HG02852 (cell line): ENCODE measurements at regions not wholly inside any gene's neighbourhood (a gene's known extent, or its start where the extent isn't known, plus 50 kb on each side); places are given as distances from the start of the nearest gene placed in this dataset.
"Not testable (repeated sequence)": the region's sequence is repeated elsewhere in the genome, so short reads cannot be mapped to it uniquely, and the experiment has no call there.

Source experiments
- ATAC-seq: cut with Tn5 transposase; IDR thresholded peaks from one replicate; pipeline ENCODE4 v1.9.1; 2021; ENCODE audit warnings: mild to moderate bottlenecking, moderate library complexity; ENCODE audit not compliant: unreplicated experiment

DNA sequence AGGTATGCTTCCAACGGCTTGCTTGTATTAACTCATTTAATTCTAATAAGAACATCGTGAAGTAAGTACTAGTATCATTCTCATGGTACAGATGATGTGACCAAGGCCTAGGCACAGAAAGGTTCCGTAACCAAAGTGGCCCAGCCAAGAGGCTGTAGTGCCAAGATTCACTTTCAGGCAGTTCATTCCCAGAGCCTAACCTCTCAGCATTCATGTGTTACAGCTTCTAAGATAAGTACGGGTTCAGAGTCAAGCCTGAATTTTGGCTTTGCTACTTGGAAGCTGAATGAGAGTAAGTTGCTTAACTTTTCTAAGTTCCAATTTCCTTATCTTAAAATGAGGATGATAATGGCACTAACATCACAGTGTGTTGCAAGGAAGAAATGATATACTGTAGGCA, 379.9 kb downstream of the AEBP2 start:
- no peak for ATAC-seq

DNA sequence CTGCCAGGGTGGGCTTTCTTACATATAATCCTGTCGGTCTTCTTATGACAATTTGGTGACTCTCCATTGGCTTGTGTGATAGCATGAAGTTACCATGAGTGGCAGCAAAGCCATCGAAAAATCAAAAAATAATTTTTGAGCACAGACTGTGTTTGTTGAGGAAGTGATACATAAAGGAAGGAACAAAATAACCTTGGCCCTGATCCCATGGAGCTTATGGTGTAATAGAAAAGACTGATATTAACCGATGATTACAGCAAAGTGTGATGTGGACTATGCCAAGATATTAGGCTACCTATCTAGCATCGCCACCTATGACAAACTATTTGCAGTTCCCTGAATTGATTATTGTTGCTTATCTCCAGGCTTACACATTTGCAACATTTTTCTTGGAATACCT, 383.2 kb downstream of the AEBP2 start:
- ATAC-seq: no peak

- ATAC-seq: not testable (repeated sequence)
These were observed 384.0 kb downstream of the AEBP2 start for GRCh38 chr12:19823326-19823725.

GRCh38 chr12:19826980-19827550, 387.8 kb downstream of the AEBP2 start:
- no peak for ATAC-seq

GRCh38 chr12:19829100-19829853, 390.0 kb downstream of the AEBP2 start:
- no peak for ATAC-seq

DNA sequence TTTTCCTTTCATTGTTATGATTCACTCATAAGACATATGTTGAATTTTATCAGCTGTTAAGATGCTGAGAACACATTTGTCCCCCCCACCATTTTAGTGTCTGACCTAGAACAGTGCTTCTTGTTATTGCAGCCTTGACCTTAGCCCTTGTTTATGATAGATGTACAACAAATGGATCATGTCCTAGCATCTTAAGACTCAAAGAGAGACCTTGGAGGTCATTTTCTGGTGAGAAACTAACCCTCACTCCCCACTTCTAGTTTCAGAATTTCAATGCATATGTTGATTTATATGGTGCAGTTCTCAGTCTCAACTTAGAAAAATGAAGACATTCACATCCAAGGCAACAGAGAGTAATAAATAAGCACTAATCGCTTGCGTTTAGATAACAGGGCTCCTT, 391.2 kb downstream of the AEBP2 start:
- no peak for ATAC-seq

DNA sequence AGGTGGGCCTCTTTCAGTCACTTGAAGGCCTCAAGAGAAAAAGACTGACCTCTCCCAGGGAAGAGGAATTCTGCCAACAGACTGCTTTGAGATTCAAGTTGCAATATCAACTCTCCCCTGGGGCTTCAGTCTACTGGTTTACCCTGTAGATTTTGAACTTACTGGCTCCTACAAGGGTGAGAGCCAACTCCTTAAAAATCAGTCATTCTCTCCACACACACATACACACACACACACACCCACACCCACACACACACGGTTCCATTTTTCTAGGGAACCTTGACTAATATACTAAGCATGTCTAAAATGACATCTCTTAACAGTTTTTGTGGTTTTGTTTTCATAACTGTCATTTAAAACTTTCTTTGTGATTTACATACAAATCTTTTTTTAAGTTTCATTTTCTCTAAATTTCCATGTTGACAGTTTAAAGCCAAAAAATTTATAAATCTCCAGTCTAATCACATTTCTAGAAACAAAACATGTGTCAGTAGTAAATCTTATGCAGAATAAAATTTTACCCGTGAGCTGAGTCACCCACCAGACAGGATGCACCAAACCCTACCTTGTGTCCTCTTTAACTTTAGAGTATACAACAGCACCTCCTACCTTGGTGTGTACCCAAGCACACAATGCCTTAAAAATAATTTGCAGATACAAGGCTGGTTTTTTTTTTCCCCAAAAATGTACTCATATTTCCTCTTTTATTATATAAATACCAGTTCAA, 394.6 kb downstream of the AEBP2 start:
- ATAC-seq: no peak

- no peak for ATAC-seq
These were observed 395.3 kb downstream of the AEBP2 start for GRCh38 chr12:19834592-19834991.

GRCh38 chr12:19836056-19836455, 396.8 kb downstream of the AEBP2 start:
- no peak for ATAC-seq

- ATAC-seq: no peak
These were observed 397.2 kb downstream of the AEBP2 start for GRCh38 chr12:19836456-19836855.

GRCh38 chr12:19837543-19837942, 398.3 kb downstream of the AEBP2 start:
- no peak for ATAC-seq

GRCh38 chr12:19841451-19841850, 402.2 kb downstream of the AEBP2 start:
- ATAC-seq: no peak

- no peak for ATAC-seq
These were observed 402.8 kb downstream of the AEBP2 start for GRCh38 chr12:19842116-19842515.

GRCh38 chr12:19844224-19844623, 404.9 kb downstream of the AEBP2 start:
- ATAC-seq: no peak

DNA sequence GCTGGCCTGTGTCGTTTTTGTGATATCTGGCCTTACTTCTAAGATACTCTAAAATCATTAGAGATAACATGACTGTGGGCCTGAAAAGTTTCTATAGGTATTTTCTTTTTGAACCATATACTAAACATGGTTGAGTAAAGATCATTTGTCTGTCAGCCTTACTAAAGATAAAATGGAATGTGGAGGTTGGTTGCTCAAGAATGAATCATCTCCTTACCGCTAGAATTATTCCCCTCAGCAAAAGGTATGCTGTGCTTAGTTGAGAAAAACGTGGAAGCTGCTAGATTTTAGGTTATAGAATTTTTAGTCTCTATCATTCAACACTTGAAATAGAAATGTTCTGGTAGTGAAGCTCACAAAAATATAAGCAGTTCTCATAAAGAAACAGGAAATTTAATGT, 407.3 kb downstream of the AEBP2 start:
- no peak for ATAC-seq

DNA sequence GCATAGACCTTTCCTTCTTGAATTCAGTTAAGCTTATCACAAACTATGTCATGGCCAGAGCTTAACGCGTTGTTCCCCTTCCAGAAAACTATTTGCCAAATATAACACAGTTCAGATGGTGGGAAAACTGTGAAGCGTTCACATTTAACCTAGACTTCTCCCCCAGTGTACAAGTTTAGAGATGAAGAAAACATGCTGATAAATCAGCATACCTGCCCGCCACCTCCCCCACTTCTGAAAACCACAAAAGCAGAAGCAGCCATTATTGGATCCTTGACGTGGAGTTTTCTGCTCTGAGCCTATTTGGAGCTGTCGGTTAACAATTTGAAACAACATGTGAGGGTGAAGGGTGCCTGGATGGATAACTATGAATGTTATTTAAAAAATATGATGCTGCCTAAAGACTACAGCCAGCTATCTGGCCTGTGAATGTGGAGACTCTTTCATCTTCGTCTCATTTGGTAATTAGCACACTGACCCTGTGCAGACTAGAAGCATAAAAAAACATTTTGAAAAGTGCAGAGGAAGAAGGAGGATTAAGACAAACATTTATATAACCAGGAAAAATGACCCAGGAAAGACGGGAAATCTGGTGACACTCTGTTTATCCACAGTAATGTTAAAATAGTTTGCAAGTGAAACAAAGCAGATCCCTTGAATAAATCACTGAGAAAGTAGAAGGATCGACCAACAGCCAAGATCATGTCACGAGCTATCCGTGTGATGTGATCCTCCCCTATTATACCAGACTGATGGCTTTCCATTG, 408.2 kb downstream of the AEBP2 start:
- no peak for ATAC-seq

- ATAC-seq: no peak
These were observed 409.1 kb downstream of the AEBP2 start for GRCh38 chr12:19848421-19848820.

DNA sequence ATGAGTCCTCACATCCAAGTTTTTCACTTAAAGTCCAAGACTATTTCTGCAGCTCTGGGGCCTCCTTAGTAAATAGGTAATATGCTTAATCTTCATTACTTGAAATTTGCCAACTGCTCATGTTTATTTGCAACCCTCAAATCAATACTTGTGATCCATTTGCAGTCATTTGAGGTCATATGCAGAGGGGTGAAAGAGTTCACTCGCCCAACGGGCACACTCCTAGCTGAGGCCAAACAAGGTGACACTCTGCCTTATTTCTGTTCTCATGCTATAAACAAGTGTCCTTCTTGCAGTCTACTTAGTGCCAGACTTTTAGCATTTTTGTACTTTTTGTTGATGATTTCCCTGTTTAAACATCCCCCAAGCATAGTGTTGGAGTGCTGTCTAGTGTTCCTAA, 409.9 kb downstream of the AEBP2 start:
- ATAC-seq: no peak

GRCh38 chr12:19850346-19851065, 411.2 kb downstream of the AEBP2 start:
- no peak for ATAC-seq

- no peak for ATAC-seq
These were observed 413.0 kb downstream of the AEBP2 start for GRCh38 chr12:19852100-19852855.
